GM12878 (cell line): ENCODE measurements at regions not wholly inside any gene's neighbourhood (a gene's known extent, or its start where the extent isn't known, plus 50 kb on each side); places are given as distances from the start of the nearest gene placed in this dataset.

Experiments
- CBX5 ChIP-seq: sonication (generic); IDR thresholded peaks from 2 replicates; pipeline ENCODE4 v1.6.1; 2016; ENCODE audit warnings: low read depth, moderate library complexity, mild to moderate bottlenecking, inconsistent platforms
- EGR1 ChIP-seq, 2 experiments: IDR thresholded peaks; 1 replicate in 1 of 2; 2 replicates in 1 of 2; pipeline ENCODE4 v1.6.1; 2011 to 2012; ENCODE audit warnings: low read depth in 2 of 2, low read length in 2 of 2, borderline replicate concordance in 1 of 2, mild to moderate bottlenecking in 1 of 2, moderate library complexity in 1 of 2
- ESRRA ChIP-seq: IDR thresholded peaks from 2 replicates; pipeline ENCODE4 v1.6.1; 2012; ENCODE audit warnings: mild to moderate bottlenecking, low read length, improper control_type of control experiment
- IKZF2 ChIP-seq, 2 experiments: fragments of 450-650 bp; IDR thresholded peaks; 2 replicates each; pipeline ENCODE4 v1.6.1; 2017; ENCODE audit warnings: mild to moderate bottlenecking in 2 of 2, moderate library complexity in 2 of 2
- JUND ChIP-seq: IDR thresholded peaks from 2 replicates; pipeline ENCODE4 v1.6.1; 2012; ENCODE audit warnings: low read depth, mild to moderate bottlenecking, low read length, improper control_type of control experiment, moderate library complexity
- KLF5 ChIP-seq: fragments of 450-650 bp; IDR thresholded peaks from 2 replicates; pipeline ENCODE4 v1.6.1; 2014; ENCODE audit warnings: mild to moderate bottlenecking; ENCODE audit not compliant: partially characterized antibody
- MTA3 ChIP-seq: IDR thresholded peaks from 2 replicates; pipeline ENCODE4 v1.6.1; 2012; ENCODE audit warnings: low read length, inconsistent platforms, borderline replicate concordance
- NFXL1 ChIP-seq: fragments of 450-650 bp; IDR thresholded peaks from 2 replicates; pipeline ENCODE4 v1.6.1; 2017; ENCODE audit warnings: antibody characterized with exemption, mild to moderate bottlenecking, borderline replicate concordance
- NR2C1 ChIP-seq: fragments of 450-650 bp; IDR thresholded peaks from 2 replicates; pipeline ENCODE4 v1.6.1; 2017; ENCODE audit warnings: antibody characterized with exemption, mild to moderate bottlenecking, moderate library complexity
- RB1 ChIP-seq: fragments of 450-650 bp; formaldehyde crosslinking; IDR thresholded peaks from 2 replicates; pipeline ENCODE4 v1.6.1; 2017; ENCODE audit warnings: mild to moderate bottlenecking, borderline replicate concordance
- RELA ChIP-seq: fragments of 450-650 bp; IDR thresholded peaks from 2 replicates; pipeline ENCODE4 v1.8.0; 2014; ENCODE audit warnings: borderline replicate concordance; ENCODE audit not compliant: partially characterized antibody
- SREBF2 ChIP-seq: IDR thresholded peaks from 2 replicates; pipeline ENCODE4 v1.6.1; 2012; ENCODE audit warnings: mild to moderate bottlenecking, low read length
- STAT1 ChIP-seq: fragments of 450-650 bp; conservative IDR thresholded peaks from 2 replicates; pipeline ENCODE4 v1.6.1; 2014; ENCODE audit warnings: antibody characterized with exemption, mild to moderate bottlenecking
- ZNF622 ChIP-seq: fragments of 450-650 bp; IDR thresholded peaks from 2 replicates; pipeline ENCODE4 v1.6.1; 2017; ENCODE audit warnings: mild to moderate bottlenecking, inconsistent platforms
- ZSCAN29 ChIP-seq: fragments of 450-650 bp; IDR thresholded peaks from 2 replicates; pipeline ENCODE4 v1.6.1; 2017; ENCODE audit warnings: mild to moderate bottlenecking, moderate library complexity
- TF ChIP-seq, protein P1 (sequence below): IDR thresholded peaks from 2 replicates; pipeline ENCODE4 v1.6.1; 2012; ENCODE audit warnings: improper control_type of control experiment, low read depth, low read length; ENCODE audit not compliant: insufficient replicate concordance
- TF ChIP-seq, protein P2 (sequence below): fragments of 150-350 bp; IDR thresholded peaks from 2 replicates; pipeline ENCODE4 v1.6.1; 2016; ENCODE audit warnings: low read depth, low read length
- TF ChIP-seq, protein P3 (sequence below): fragments of 450-650 bp; formaldehyde crosslinking; IDR thresholded peaks from 2 replicates; pipeline ENCODE4 v1.5.0; 2022; ENCODE audit warnings: mild to moderate bottlenecking, missing genetic modification characterization

DNA sequence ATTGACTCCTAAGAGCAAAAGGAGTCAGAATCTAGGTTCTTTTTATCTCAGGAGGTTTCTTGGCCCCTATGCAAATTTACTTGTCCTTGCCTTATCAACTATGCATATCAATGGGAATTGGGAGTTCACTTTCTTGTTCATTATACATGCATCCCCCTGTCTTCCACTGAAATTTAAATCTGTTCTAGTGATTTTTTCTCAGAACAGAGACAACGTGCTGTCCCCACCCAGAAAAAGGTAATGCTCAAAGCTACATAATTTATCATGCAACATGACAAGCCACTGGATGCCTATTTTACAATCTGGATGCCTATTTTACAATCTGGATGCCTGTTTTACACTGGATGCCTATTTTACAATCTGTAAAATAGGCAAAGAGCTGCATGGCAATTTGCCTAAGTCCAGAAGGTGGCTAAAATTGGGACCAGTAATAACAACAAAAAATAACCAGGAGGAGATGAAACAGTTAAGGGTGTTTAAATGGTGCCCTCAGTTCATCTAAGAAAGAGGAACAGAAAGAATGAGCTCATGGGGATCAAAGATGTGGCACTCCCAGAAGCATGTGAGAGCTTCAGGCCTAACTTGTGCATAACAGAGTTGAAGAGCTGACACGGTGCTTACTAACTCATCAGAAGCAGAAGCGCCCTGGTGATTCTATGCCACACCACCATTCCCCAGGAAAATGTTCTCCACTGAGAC is 537.8 kb upstream of the BOD1L1 start (continued):
- TF ChIP-seq, protein P1, sequence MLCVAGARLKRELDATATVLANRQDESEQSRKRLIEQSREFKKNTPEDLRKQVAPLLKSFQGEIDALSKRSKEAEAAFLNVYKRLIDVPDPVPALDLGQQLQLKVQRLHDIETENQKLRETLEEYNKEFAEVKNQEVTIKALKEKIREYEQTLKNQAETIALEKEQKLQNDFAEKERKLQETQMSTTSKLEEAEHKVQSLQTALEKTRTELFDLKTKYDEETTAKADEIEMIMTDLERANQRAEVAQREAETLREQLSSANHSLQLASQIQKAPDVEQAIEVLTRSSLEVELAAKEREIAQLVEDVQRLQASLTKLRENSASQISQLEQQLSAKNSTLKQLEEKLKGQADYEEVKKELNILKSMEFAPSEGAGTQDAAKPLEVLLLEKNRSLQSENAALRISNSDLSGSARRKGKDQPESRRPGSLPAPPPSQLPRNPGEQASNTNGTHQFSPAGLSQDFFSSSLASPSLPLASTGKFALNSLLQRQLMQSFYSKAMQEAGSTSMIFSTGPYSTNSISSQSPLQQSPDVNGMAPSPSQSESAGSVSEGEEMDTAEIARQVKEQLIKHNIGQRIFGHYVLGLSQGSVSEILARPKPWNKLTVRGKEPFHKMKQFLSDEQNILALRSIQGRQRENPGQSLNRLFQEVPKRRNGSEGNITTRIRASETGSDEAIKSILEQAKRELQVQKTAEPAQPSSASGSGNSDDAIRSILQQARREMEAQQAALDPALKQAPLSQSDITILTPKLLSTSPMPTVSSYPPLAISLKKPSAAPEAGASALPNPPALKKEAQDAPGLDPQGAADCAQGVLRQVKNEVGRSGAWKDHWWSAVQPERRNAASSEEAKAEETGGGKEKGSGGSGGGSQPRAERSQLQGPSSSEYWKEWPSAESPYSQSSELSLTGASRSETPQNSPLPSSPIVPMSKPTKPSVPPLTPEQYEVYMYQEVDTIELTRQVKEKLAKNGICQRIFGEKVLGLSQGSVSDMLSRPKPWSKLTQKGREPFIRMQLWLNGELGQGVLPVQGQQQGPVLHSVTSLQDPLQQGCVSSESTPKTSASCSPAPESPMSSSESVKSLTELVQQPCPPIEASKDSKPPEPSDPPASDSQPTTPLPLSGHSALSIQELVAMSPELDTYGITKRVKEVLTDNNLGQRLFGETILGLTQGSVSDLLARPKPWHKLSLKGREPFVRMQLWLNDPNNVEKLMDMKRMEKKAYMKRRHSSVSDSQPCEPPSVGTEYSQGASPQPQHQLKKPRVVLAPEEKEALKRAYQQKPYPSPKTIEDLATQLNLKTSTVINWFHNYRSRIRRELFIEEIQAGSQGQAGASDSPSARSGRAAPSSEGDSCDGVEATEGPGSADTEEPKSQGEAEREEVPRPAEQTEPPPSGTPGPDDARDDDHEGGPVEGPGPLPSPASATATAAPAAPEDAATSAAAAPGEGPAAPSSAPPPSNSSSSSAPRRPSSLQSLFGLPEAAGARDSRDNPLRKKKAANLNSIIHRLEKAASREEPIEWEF = peak; percentile 42
- TF ChIP-seq RB1 (no peak), CBX5 (no peak), KLF5 (no peak), ZNF622 (no peak), SREBF2 (no peak), NFXL1 (no peak), NR2C1 (no peak), IKZF2 (IDR thresholded peaks at IDR 0.05) (peak; percentile 86 to 89), RELA (no peak), JUND (peak; percentile 87; the same call in 1 of the 2 replicates), ZSCAN29 (no peak), STAT1 (no peak), EGR1 (IDR thresholded peaks at IDR 0.05; ENCODE audit: borderline replicate concordance in 1 of 2, low read depth in 2 of 2, low read length in 2 of 2) (no peak; a peak in 1 of 3 replicates), ESRRA (no peak), MTA3 (peak; percentile 87; the same call in 1 of the 2 replicates)
- TF ChIP-seq, protein P2, sequence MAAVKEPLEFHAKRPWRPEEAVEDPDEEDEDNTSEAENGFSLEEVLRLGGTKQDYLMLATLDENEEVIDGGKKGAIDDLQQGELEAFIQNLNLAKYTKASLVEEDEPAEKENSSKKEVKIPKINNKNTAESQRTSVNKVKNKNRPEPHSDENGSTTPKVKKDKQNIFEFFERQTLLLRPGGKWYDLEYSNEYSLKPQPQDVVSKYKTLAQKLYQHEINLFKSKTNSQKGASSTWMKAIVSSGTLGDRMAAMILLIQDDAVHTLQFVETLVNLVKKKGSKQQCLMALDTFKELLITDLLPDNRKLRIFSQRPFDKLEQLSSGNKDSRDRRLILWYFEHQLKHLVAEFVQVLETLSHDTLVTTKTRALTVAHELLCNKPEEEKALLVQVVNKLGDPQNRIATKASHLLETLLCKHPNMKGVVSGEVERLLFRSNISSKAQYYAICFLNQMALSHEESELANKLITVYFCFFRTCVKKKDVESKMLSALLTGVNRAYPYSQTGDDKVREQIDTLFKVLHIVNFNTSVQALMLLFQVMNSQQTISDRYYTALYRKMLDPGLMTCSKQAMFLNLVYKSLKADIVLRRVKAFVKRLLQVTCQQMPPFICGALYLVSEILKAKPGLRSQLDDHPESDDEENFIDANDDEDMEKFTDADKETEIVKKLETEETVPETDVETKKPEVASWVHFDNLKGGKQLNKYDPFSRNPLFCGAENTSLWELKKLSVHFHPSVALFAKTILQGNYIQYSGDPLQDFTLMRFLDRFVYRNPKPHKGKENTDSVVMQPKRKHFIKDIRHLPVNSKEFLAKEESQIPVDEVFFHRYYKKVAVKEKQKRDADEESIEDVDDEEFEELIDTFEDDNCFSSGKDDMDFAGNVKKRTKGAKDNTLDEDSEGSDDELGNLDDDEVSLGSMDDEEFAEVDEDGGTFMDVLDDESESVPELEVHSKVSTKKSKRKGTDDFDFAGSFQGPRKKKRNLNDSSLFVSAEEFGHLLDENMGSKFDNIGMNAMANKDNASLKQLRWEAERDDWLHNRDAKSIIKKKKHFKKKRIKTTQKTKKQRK = no peak
- TF ChIP-seq, protein P3, sequence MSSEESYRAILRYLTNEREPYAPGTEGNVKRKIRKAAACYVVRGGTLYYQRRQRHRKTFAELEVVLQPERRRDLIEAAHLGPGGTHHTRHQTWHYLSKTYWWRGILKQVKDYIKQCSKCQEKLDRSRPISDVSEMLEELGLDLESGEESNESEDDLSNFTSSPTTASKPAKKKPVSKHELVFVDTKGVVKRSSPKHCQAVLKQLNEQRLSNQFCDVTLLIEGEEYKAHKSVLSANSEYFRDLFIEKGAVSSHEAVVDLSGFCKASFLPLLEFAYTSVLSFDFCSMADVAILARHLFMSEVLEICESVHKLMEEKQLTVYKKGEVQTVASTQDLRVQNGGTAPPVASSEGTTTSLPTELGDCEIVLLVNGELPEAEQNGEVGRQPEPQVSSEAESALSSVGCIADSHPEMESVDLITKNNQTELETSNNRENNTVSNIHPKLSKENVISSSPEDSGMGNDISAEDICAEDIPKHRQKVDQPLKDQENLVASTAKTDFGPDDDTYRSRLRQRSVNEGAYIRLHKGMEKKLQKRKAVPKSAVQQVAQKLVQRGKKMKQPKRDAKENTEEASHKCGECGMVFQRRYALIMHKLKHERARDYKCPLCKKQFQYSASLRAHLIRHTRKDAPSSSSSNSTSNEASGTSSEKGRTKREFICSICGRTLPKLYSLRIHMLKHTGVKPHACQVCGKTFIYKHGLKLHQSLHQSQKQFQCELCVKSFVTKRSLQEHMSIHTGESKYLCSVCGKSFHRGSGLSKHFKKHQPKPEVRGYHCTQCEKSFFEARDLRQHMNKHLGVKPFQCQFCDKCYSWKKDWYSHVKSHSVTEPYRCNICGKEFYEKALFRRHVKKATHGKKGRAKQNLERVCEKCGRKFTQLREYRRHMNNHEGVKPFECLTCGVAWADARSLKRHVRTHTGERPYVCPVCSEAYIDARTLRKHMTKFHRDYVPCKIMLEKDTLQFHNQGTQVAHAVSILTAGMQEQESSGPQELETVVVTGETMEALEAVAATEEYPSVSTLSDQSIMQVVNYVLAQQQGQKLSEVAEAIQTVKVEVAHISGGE = no peak
